ENCODE measurements at regions not wholly inside any gene's neighbourhood (a gene's known extent, or its start where the extent isn't known, plus 50 kb on each side); places are given as distances from the start of the nearest gene placed in this dataset.

- no peak for TF ChIP-seq EZH2 (optimal IDR thresholded peaks at IDR 0.05; ENCODE audit: low read depth, low read length)
- TF ChIP-seq, protein P1, sequence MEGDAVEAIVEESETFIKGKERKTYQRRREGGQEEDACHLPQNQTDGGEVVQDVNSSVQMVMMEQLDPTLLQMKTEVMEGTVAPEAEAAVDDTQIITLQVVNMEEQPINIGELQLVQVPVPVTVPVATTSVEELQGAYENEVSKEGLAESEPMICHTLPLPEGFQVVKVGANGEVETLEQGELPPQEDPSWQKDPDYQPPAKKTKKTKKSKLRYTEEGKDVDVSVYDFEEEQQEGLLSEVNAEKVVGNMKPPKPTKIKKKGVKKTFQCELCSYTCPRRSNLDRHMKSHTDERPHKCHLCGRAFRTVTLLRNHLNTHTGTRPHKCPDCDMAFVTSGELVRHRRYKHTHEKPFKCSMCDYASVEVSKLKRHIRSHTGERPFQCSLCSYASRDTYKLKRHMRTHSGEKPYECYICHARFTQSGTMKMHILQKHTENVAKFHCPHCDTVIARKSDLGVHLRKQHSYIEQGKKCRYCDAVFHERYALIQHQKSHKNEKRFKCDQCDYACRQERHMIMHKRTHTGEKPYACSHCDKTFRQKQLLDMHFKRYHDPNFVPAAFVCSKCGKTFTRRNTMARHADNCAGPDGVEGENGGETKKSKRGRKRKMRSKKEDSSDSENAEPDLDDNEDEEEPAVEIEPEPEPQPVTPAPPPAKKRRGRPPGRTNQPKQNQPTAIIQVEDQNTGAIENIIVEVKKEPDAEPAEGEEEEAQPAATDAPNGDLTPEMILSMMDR (IDR thresholded peaks at IDR 0.05; ENCODE audit: low read length), result no peak
Observed at GRCh38 chr10:105540381-105540780, 899.3 kb downstream of the SORCS3 start.

Measured in MM.1S (cell line).